Type B pancreatic cell (in vitro differentiated cells): ENCODE measurements at regions not wholly inside any gene's neighbourhood (a gene's known extent, or its start where the extent isn't known, plus 50 kb on each side); places are given as distances from the start of the nearest gene placed in this dataset.

Experiments used
- DNase-seq: peaks from one replicate; pipeline ENCODE4 v3.0.0; 2021; ENCODE audit warnings: mixed read lengths; ENCODE audit not compliant: unreplicated experiment; ENCODE audit errors: extremely low spot score
- H3K27ac Mint-ChIP-seq: 2 replicates; pipeline ENCODE4 v1.8.0; 2021; ENCODE audit warnings: mild to moderate bottlenecking, mixed read lengths
- H3K27me3 Mint-ChIP-seq: 2 replicates; pipeline ENCODE4 v1.8.0; 2021; ENCODE audit warnings: mixed read lengths
- H3K36me3 Mint-ChIP-seq: 2 replicates; pipeline ENCODE4 v1.8.0; 2021; ENCODE audit warnings: mixed read lengths
- H3K4me1 Mint-ChIP-seq: one replicate; pipeline ENCODE4 v1.8.0; 2021; ENCODE audit warnings: mixed read lengths; ENCODE audit not compliant: unreplicated experiment
- H3K4me3 Mint-ChIP-seq: 2 replicates; pipeline ENCODE4 v1.8.0; 2021; ENCODE audit warnings: mild to moderate bottlenecking, mixed read lengths
- H3K9me3 Mint-ChIP-seq: 2 replicates; pipeline ENCODE4 v1.8.0; 2021; ENCODE audit warnings: mixed read lengths
- TF ChIP-seq, protein P1 (sequence below): fragments of 200-600 bp; sonication (generic); conservative IDR thresholded peaks from 2 replicates; pipeline ENCODE4 v1.5.0; 2021; ENCODE audit warnings: antibody characterized with exemption, mild to moderate bottlenecking

DNA sequence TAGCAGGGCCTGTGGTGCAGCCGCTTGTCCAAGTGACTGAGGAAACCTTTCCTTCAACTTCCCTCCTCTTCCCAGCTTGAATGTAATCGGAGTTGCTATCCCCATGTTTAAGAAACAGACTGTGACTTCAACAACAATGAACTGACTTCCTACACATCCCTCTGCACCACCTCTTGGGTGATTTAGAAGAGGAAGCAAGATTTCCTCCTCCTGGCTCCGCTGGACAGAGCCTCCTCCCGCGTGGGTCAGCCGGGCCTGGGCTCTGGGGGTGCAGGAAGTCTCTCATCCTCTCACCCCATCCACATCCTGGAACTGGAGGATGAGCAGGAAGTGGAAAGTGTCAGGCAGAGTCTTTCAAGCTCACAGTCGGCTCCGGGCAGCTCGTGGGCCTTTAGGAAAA lies 84.3 kb downstream of the GATA6 start:
- no peaks in the 10 kb centered on the region for H3K9me3 Mint-ChIP-seq
- peaks cover 25% of the 10 kb centered on the region for H3K27me3 Mint-ChIP-seq
- no peak overlapping the region for H3K4me3 Mint-ChIP-seq
- DNase-seq: no peak
- no peak overlapping the region for H3K27ac Mint-ChIP-seq
- no peaks in the 10 kb centered on the region for H3K36me3 Mint-ChIP-seq
- TF ChIP-seq, protein P1, sequence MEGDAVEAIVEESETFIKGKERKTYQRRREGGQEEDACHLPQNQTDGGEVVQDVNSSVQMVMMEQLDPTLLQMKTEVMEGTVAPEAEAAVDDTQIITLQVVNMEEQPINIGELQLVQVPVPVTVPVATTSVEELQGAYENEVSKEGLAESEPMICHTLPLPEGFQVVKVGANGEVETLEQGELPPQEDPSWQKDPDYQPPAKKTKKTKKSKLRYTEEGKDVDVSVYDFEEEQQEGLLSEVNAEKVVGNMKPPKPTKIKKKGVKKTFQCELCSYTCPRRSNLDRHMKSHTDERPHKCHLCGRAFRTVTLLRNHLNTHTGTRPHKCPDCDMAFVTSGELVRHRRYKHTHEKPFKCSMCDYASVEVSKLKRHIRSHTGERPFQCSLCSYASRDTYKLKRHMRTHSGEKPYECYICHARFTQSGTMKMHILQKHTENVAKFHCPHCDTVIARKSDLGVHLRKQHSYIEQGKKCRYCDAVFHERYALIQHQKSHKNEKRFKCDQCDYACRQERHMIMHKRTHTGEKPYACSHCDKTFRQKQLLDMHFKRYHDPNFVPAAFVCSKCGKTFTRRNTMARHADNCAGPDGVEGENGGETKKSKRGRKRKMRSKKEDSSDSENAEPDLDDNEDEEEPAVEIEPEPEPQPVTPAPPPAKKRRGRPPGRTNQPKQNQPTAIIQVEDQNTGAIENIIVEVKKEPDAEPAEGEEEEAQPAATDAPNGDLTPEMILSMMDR: no peak
- H3K4me1 Mint-ChIP-seq: peaks cover 13% of the 10 kb centered on the region

- Mint-ChIP-seq H3K36me3 (no peaks in the 10 kb centered on the region), H3K27ac (no peak overlapping the region), H3K4me3 (no peak overlapping the region), H3K9me3 (no peaks in the 10 kb centered on the region), H3K4me1 (peaks cover 13% of the 10 kb centered on the region), H3K27me3 (peaks cover 28% of the 10 kb centered on the region)
- TF ChIP-seq, protein P1: no peak
- no peak for DNase-seq
Measured at GRCh38 chr18:22253156-22253555, 83.8 kb downstream of the GATA6 start.
